ENCODE measurements at regions not wholly inside any gene's neighbourhood (a gene's known extent, or its start where the extent isn't known, plus 50 kb on each side); places are given as distances from the start of the nearest gene placed in this dataset.
"Not testable (repeated sequence)": the region's sequence is repeated elsewhere in the genome, so short reads cannot be mapped to it uniquely, and the experiment has no call there.

GRCh38 chr17:22161376-22161775 lies 469.1 kb downstream of the KCNJ18 start:
- Mint-ChIP-seq H3K27me3 (ENCODE audit: low read depth) (no peaks in the 10 kb centered on the region), H3K27ac (no peak overlapping the region), H3K4me3 (no peak overlapping the region), H3K9me3 (peaks cover 44% of the 10 kb centered on the region), H3K36me3 (no peaks in the 10 kb centered on the region), H3K4me1 (no peaks in the 10 kb centered on the region)
- TF ChIP-seq CTCF (IDR thresholded peaks at IDR 0.05; ENCODE audit: unreplicated experiment), result no peak
- no peak for DNase-seq (ENCODE audit: low spot score in 2 of 2, unreplicated experiment in 2 of 2)

GRCh38 chr17:22171631-22172030 lies 479.3 kb downstream of the KCNJ18 start:
- Mint-ChIP-seq H3K27me3 (ENCODE audit: low read depth) (no peaks in the 10 kb centered on the region), H3K9me3 (peaks cover 40% of the 10 kb centered on the region), H3K36me3 (no peaks in the 10 kb centered on the region), H3K4me1 (no peaks in the 10 kb centered on the region), H3K27ac (no peak overlapping the region), H3K4me3 (no peak overlapping the region)
- no peak for TF ChIP-seq CTCF (IDR thresholded peaks at IDR 0.05; ENCODE audit: unreplicated experiment)
- DNase-seq (ENCODE audit: low spot score in 2 of 2, unreplicated experiment in 2 of 2), result no peak

- Mint-ChIP-seq H3K4me1 (no peaks in the 10 kb centered on the region), H3K27me3 (ENCODE audit: low read depth) (no peaks in the 10 kb centered on the region), H3K27ac (no peak overlapping the region), H3K36me3 (no peaks in the 10 kb centered on the region), H3K9me3 (peaks cover 47% of the 10 kb centered on the region), H3K4me3 (no peak overlapping the region)
- no peak for TF ChIP-seq CTCF (IDR thresholded peaks at IDR 0.05; ENCODE audit: unreplicated experiment)
- no peak for DNase-seq (ENCODE audit: low spot score in 2 of 2, unreplicated experiment in 2 of 2)
Observed at GRCh38 chr17:22193113-22193512, 500.8 kb downstream of the KCNJ18 start.

- H3K4me1 Mint-ChIP-seq; DNase-seq (ENCODE audit: low spot score in 2 of 2, unreplicated experiment in 2 of 2); H3K4me3 Mint-ChIP-seq; H3K27ac Mint-ChIP-seq; H3K36me3 Mint-ChIP-seq; H3K27me3 Mint-ChIP-seq (ENCODE audit: low read depth): not testable (repeated sequence)
- H3K9me3 Mint-ChIP-seq, result peaks cover 46% of the 10 kb centered on the region
Observed at GRCh38 chr17:22200187-22200586, 507.9 kb downstream of the KCNJ18 start.

- H3K36me3 Mint-ChIP-seq, result no peaks in the 10 kb centered on the region
- peaks cover 48% of the 10 kb centered on the region for H3K9me3 Mint-ChIP-seq
- no peaks in the 10 kb centered on the region for H3K27me3 Mint-ChIP-seq (ENCODE audit: low read depth)
- H3K27ac Mint-ChIP-seq, result no peak overlapping the region
- no peak for TF ChIP-seq CTCF (IDR thresholded peaks at IDR 0.05; ENCODE audit: unreplicated experiment)
- DNase-seq (ENCODE audit: low spot score in 2 of 2, unreplicated experiment in 2 of 2), result no peak
- no peak overlapping the region for H3K4me3 Mint-ChIP-seq
- H3K4me1 Mint-ChIP-seq, result no peaks in the 10 kb centered on the region
Observed at GRCh38 chr17:22202702-22203101, 510.4 kb downstream of the KCNJ18 start.

GRCh38 chr17:22203208-22203715 lies 510.9 kb downstream of the KCNJ18 start:
- H3K27ac Mint-ChIP-seq, result no peak overlapping the region
- H3K27me3 Mint-ChIP-seq (ENCODE audit: low read depth), result no peaks in the 10 kb centered on the region
- no peaks in the 10 kb centered on the region for H3K36me3 Mint-ChIP-seq
- TF ChIP-seq CTCF (IDR thresholded peaks at IDR 0.05; ENCODE audit: unreplicated experiment), result no peak
- H3K4me1 Mint-ChIP-seq, result no peaks in the 10 kb centered on the region
- H3K4me3 Mint-ChIP-seq, result no peak overlapping the region
- peaks cover 49% of the 10 kb centered on the region for H3K9me3 Mint-ChIP-seq
- DNase-seq (ENCODE audit: low spot score in 2 of 2, unreplicated experiment in 2 of 2), result no peak

GRCh38 chr17:22204076-22204475 lies 511.8 kb downstream of the KCNJ18 start:
- DNase-seq (ENCODE audit: low spot score in 2 of 2, unreplicated experiment in 2 of 2); H3K27ac Mint-ChIP-seq; H3K36me3 Mint-ChIP-seq; H3K4me3 Mint-ChIP-seq; H3K4me1 Mint-ChIP-seq; H3K27me3 Mint-ChIP-seq (ENCODE audit: low read depth): not testable (repeated sequence)
- H3K9me3 Mint-ChIP-seq, result peaks cover 54% of the 10 kb centered on the region

- H3K36me3 Mint-ChIP-seq; H3K27me3 Mint-ChIP-seq (ENCODE audit: low read depth); DNase-seq (ENCODE audit: low spot score in 2 of 2, unreplicated experiment in 2 of 2); H3K27ac Mint-ChIP-seq; H3K4me3 Mint-ChIP-seq; H3K4me1 Mint-ChIP-seq: not testable (repeated sequence)
- peaks cover 45% of the 10 kb centered on the region for H3K9me3 Mint-ChIP-seq
Observed at GRCh38 chr17:22210212-22210611, 517.9 kb downstream of the KCNJ18 start.

GRCh38 chr17:22213169-22213568 lies 520.8 kb downstream of the KCNJ18 start:
- not testable (repeated sequence) for H3K4me1 Mint-ChIP-seq; H3K27me3 Mint-ChIP-seq (ENCODE audit: low read depth); H3K27ac Mint-ChIP-seq; H3K36me3 Mint-ChIP-seq; DNase-seq (ENCODE audit: low spot score in 2 of 2, unreplicated experiment in 2 of 2); H3K4me3 Mint-ChIP-seq
- peaks cover 21% of the 10 kb centered on the region for H3K9me3 Mint-ChIP-seq

Data from mesothelial cell of epicardium (in vitro differentiated cells).